AG08396 (cell line): ENCODE measurements at regions not wholly inside any gene's neighbourhood (a gene's known extent, or its start where the extent isn't known, plus 50 kb on each side); places are given as distances from the start of the nearest gene placed in this dataset.
"Not testable (repeated sequence)": the region's sequence is repeated elsewhere in the genome, so short reads cannot be mapped to it uniquely, and the experiment has no call there.

Experiments used
- DNase-seq: peaks from one replicate; pipeline ENCODE4 v3.0.0; 2012; ENCODE audit warnings: low spot score, mixed read lengths

- DNase-seq: no peak
These were observed 231.8 kb upstream of the IRF2BP2 start for GRCh38 chr1:234841710-234842231.

GRCh38 chr1:234841281-234841680 is 231.3 kb upstream of the IRF2BP2 start:
- DNase-seq: no peak

GRCh38 chr1:234840843-234841242 is 230.9 kb upstream of the IRF2BP2 start:
- no peak for DNase-seq

GRCh38 chr1:234840253-234840652 is 230.3 kb upstream of the IRF2BP2 start:
- DNase-seq: no peak

- DNase-seq: no peak
These were observed 229.7 kb upstream of the IRF2BP2 start for GRCh38 chr1:234839663-234840062.

GRCh38 chr1:234838820-234839219 is 228.8 kb upstream of the IRF2BP2 start:
- DNase-seq: no peak

GRCh38 chr1:234838182-234838581 is 228.2 kb upstream of the IRF2BP2 start:
- DNase-seq: no peak

- DNase-seq: no peak
These were observed 227.7 kb upstream of the IRF2BP2 start for GRCh38 chr1:234837713-234838112.

GRCh38 chr1:234836776-234837357 is 226.9 kb upstream of the IRF2BP2 start:
- DNase-seq: no peak

- no peak for DNase-seq
These were observed 226.2 kb upstream of the IRF2BP2 start for GRCh38 chr1:234836045-234836681.

GRCh38 chr1:234835239-234835638 is 225.3 kb upstream of the IRF2BP2 start:
- no peak for DNase-seq

- DNase-seq: no peak
These were observed 223.7 kb upstream of the IRF2BP2 start for GRCh38 chr1:234833646-234834045.

GRCh38 chr1:234833118-234833517 is 223.1 kb upstream of the IRF2BP2 start:
- no peak for DNase-seq

GRCh38 chr1:234827656-234828055 is 217.7 kb upstream of the IRF2BP2 start:
- DNase-seq: no peak

- DNase-seq: no peak
These were observed 217.2 kb upstream of the IRF2BP2 start for GRCh38 chr1:234827181-234827580.

- DNase-seq: no peak
These were observed 216.4 kb upstream of the IRF2BP2 start for GRCh38 chr1:234826352-234826751.

- no peak for DNase-seq
These were observed 215.7 kb upstream of the IRF2BP2 start for GRCh38 chr1:234825498-234826165.

GRCh38 chr1:234824836-234825235 is 214.9 kb upstream of the IRF2BP2 start:
- not testable (repeated sequence) for DNase-seq

GRCh38 chr1:234823191-234824176 is 213.5 kb upstream of the IRF2BP2 start:
- DNase-seq: no peak

GRCh38 chr1:234821840-234822239 is 211.9 kb upstream of the IRF2BP2 start:
- no peak for DNase-seq

- no peak for DNase-seq
These were observed 210.6 kb upstream of the IRF2BP2 start for GRCh38 chr1:234820597-234820996.

GRCh38 chr1:234819845-234820244 is 209.9 kb upstream of the IRF2BP2 start:
- not testable (repeated sequence) for DNase-seq
